Keratinocyte (primary cell): ENCODE measurements at regions not wholly inside any gene's neighbourhood (a gene's known extent, or its start where the extent isn't known, plus 50 kb on each side); places are given as distances from the start of the nearest gene placed in this dataset.

Experiments
- DNase-seq: peaks from one replicate; pipeline ENCODE4 v3.0.0-alpha.2; 2011; ENCODE audit warnings: low read depth, missing footprints, low spot score
- FAIRE-seq: peaks from 2 replicates; lab custom pipeline; 2011; peaks lifted over from hg19 to GRCh38; lab: Jason Lieb, UNC
- H2AFZ ChIP-seq: 2 replicates; pipeline ENCODE4 v1.6.0; 2012; ENCODE audit warnings: low read length, control low read depth, inconsistent platforms; ENCODE audit not compliant: control insufficient read depth
- H3K27ac ChIP-seq: 2 replicates; pipeline ENCODE4 v1.5.1; 2011; ENCODE audit warnings: low read length; ENCODE audit not compliant: control insufficient read depth, insufficient read depth
- H3K27me3 ChIP-seq: 3 replicates; pipeline ENCODE4 v1.6.0; 2011; ENCODE audit warnings: low read length; ENCODE audit not compliant: control insufficient read depth, insufficient read depth; ENCODE audit errors: extremely low read depth
- H3K36me3 ChIP-seq, 2 experiments: 2 replicates in 1 of 2; 3 replicates in 1 of 2; pipeline ENCODE4 v1.5.1; 2011; ENCODE audit warnings: low read length in 2 of 2, mild to moderate bottlenecking in 1 of 2; ENCODE audit not compliant: control insufficient read depth in 2 of 2, insufficient read depth in 2 of 2; ENCODE audit errors: extremely low read depth in 1 of 2
- H3K4me1 ChIP-seq: 3 replicates; pipeline ENCODE4 v1.5.1; 2011; ENCODE audit warnings: low read length; ENCODE audit not compliant: control insufficient read depth, insufficient read depth; ENCODE audit errors: extremely low read depth
- H3K4me2 ChIP-seq: 3 replicates; pipeline ENCODE4 v1.6.0; 2011; ENCODE audit warnings: low read depth, low read length; ENCODE audit not compliant: control insufficient read depth, insufficient read depth; ENCODE audit errors: extremely low read depth
- H3K4me3 ChIP-seq, 3 experiments: fragments of 200-600 bp in 1 of 3; sonication (generic) in 1 of 3; 2 replicates in 2 of 3; 3 replicates in 1 of 3; pipeline ENCODE4 v1.5.1; 2011 to 2016; ENCODE audit warnings: low read length in 3 of 3, mild to moderate bottlenecking in 3 of 3, control low read depth in 2 of 3, inconsistent platforms in 1 of 3, low read depth in 1 of 3, mixed read lengths in 1 of 3, mixed run types in 1 of 3, moderate library complexity in 1 of 3; ENCODE audit not compliant: control insufficient read depth in 2 of 3, insufficient read depth in 2 of 3; ENCODE audit errors: extremely low read depth in 1 of 3
- H3K79me2 ChIP-seq: 2 replicates; pipeline ENCODE4 v1.6.0; 2012; ENCODE audit warnings: low read length; ENCODE audit not compliant: control insufficient read depth, insufficient read depth
- H3K9ac ChIP-seq: 3 replicates; pipeline ENCODE4 v1.6.0; 2011; ENCODE audit warnings: low read length; ENCODE audit not compliant: control insufficient read depth, insufficient read depth; ENCODE audit errors: extremely low read depth
- H3K9me1 ChIP-seq: 3 replicates; pipeline ENCODE4 v1.6.0; 2011; ENCODE audit warnings: low read length; ENCODE audit not compliant: control insufficient read depth, insufficient read depth; ENCODE audit errors: extremely low read depth
- H3K9me3 ChIP-seq: 2 replicates; pipeline ENCODE4 v1.5.1; 2012; ENCODE audit warnings: low read depth, low read length; ENCODE audit not compliant: control insufficient read depth
- H4K20me1 ChIP-seq: 3 replicates; pipeline ENCODE4 v1.6.0; 2011; ENCODE audit warnings: low read length; ENCODE audit not compliant: control insufficient read depth, insufficient read depth; ENCODE audit errors: extremely low read depth
- EZH2 ChIP-seq: IDR thresholded peaks from one replicate; pipeline ENCODE4 v1.6.1; 2012; ENCODE audit warnings: inconsistent platforms, mild to moderate bottlenecking, low read length, moderate library complexity
- dilution Hi-C: fragments of 300-500 bp; cut with MboI; formaldehyde crosslinking; loops from one replicate; pipeline ENCODE4 v1.7.0; 2020; ENCODE audit warnings: low sequenced_read_pairs; ENCODE audit not compliant: extremely low pct_ligation_motif_present
- TF ChIP-seq, protein P1 (sequence below), 3 experiments: IDR thresholded peaks in 1 of 3; conservative IDR thresholded peaks in 1 of 3; optimal IDR thresholded peaks in 1 of 3; 2 replicates in 2 of 3; 3 replicates in 1 of 3; pipeline versions ENCODE3 to v1.5.1; 2011; ENCODE audit warnings: low read length in 3 of 3, mild to moderate bottlenecking in 3 of 3, moderate library complexity in 2 of 3, control low read depth in 1 of 3, inconsistent platforms in 1 of 3; ENCODE audit not compliant: insufficient read depth in 2 of 3; ENCODE audit errors: extremely low read depth in 1 of 3

DNA sequence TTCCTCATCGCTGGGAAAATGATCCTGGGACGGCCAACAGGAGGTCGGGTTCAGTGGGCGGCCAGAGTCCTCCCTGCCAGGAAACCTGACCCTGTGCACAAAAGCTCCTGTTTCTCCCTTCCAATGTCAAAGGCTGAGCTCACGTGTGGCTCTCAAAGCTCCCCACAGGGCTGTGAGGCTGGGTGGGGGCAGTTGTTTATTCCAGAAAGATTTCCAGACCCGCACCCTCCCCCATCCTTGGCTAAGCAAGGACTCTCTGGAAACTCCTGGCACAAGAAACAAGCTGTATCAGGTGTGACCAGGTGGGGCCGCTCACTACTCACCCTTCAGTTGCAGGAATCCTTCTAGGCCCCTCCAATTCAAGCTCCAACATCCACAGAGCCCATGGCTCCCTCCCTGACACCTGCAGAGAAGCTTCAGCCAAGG lies 131.9 kb downstream of the SHANK2 start:
- FAIRE-seq (no peak), DNase-seq (no peak)
- no peaks in the 10 kb centered on the region for H3K9me1 ChIP-seq
- peaks cover 3% of the 10 kb centered on the region for H3K27me3 ChIP-seq
- H3K9me3 ChIP-seq: no peaks in the 10 kb centered on the region
- no peak overlapping the region for H3K9ac ChIP-seq
- H2AFZ ChIP-seq: no peak overlapping the region
- no peaks in the 10 kb centered on the region for H4K20me1 ChIP-seq
- dilution Hi-C loops: no loop called here
- H3K4me1 ChIP-seq: no peaks in the 10 kb centered on the region
- no peaks in the 10 kb centered on the region for H3K79me2 ChIP-seq
- TF ChIP-seq, protein P1, sequence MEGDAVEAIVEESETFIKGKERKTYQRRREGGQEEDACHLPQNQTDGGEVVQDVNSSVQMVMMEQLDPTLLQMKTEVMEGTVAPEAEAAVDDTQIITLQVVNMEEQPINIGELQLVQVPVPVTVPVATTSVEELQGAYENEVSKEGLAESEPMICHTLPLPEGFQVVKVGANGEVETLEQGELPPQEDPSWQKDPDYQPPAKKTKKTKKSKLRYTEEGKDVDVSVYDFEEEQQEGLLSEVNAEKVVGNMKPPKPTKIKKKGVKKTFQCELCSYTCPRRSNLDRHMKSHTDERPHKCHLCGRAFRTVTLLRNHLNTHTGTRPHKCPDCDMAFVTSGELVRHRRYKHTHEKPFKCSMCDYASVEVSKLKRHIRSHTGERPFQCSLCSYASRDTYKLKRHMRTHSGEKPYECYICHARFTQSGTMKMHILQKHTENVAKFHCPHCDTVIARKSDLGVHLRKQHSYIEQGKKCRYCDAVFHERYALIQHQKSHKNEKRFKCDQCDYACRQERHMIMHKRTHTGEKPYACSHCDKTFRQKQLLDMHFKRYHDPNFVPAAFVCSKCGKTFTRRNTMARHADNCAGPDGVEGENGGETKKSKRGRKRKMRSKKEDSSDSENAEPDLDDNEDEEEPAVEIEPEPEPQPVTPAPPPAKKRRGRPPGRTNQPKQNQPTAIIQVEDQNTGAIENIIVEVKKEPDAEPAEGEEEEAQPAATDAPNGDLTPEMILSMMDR (optimal IDR thresholded peaks at IDR 0.05 in 1 of 3, IDR thresholded peaks at IDR 0.05 in 1 of 3, conservative IDR thresholded peaks at IDR 0.05 in 1 of 3; ENCODE audit: extremely low read depth in 1 of 3, insufficient read depth in 2 of 3, low read length in 3 of 3): peak; percentile 36 to 58 (median 56)
- no peak for TF ChIP-seq EZH2
- no peak overlapping the region for H3K4me2 ChIP-seq
- no peak overlapping the region for H3K27ac ChIP-seq
- H3K4me3 ChIP-seq: no peak overlapping the region
- no peaks in the 10 kb centered on the region for H3K36me3 ChIP-seq

- no peak for FAIRE-seq
- H3K27me3 ChIP-seq: peaks cover 5% of the 10 kb centered on the region
- no peaks in the 10 kb centered on the region for H3K79me2 ChIP-seq
- no peak overlapping the region for H3K9ac ChIP-seq
- no peaks in the 10 kb centered on the region for H3K9me1 ChIP-seq
- no peaks in the 10 kb centered on the region for H3K9me3 ChIP-seq
- H3K36me3 ChIP-seq: no peaks in the 10 kb centered on the region
- TF ChIP-seq, protein P1 (optimal IDR thresholded peaks at IDR 0.05 in 1 of 3, IDR thresholded peaks at IDR 0.05 in 1 of 3, conservative IDR thresholded peaks at IDR 0.05 in 1 of 3; ENCODE audit: extremely low read depth in 1 of 3, insufficient read depth in 2 of 3, low read length in 3 of 3): no peak
- TF ChIP-seq EZH2: no peak
- no peak overlapping the region for H3K27ac ChIP-seq
- dilution Hi-C loops: no loop called here
- H3K4me3 ChIP-seq: no peak overlapping the region
- no peak overlapping the region for H3K4me2 ChIP-seq
- DNase-seq: no peak
- H3K4me1 ChIP-seq: no peaks in the 10 kb centered on the region
- H4K20me1 ChIP-seq: no peaks in the 10 kb centered on the region
- H2AFZ ChIP-seq: no peak overlapping the region
Observed at GRCh38 chr11:71119656-71120269, 132.6 kb downstream of the SHANK2 start.
